Gastroesophageal sphincter (tissue), 4 donors: ENCODE measurements at regions not wholly inside any gene's neighbourhood (a gene's known extent, or its start where the extent isn't known, plus 50 kb on each side); places are given as distances from the start of the nearest gene placed in this dataset.

Experiments
- ATAC-seq: fragments of 150-250 bp; one replicate; pipeline ENCODE4 v1.9.1; 2016; ENCODE audit warnings: mild to moderate bottlenecking, moderate library complexity
- H3K27ac ChIP-seq, 4 donors: fragments of 200-600 bp; sonication (generic) in 3 of 4; 1 replicate in 3 of 4; 2 replicates in 1 of 4; pipeline ENCODE4 v1.5.1; 2016 to 2019
- H3K27me3 ChIP-seq: fragments of 200-600 bp; sonication (generic); one replicate; pipeline ENCODE4 v1.5.1; 2019
- H3K36me3 ChIP-seq, 2 donors: fragments of 200-600 bp; sonication (generic); one replicate each; pipeline ENCODE4 v1.5.1; 2019; ENCODE audit warnings: control low read depth in 1 of 2
- H3K4me1 ChIP-seq, 3 donors: fragments of 200-600 bp; sonication (generic); 1 replicate in 2 of 3; 2 replicates in 1 of 3; pipeline ENCODE4 v1.5.1; 2016 to 2019; ENCODE audit warnings: control low read depth in 2 of 3
- H3K4me3 ChIP-seq, 2 donors: fragments of 200-600 bp; sonication (generic); one replicate each; pipeline ENCODE4 v1.5.1; 2019; ENCODE audit warnings: mild to moderate bottlenecking in 1 of 2, moderate library complexity in 1 of 2
- H3K9me3 ChIP-seq, 3 donors: fragments of 200-600 bp; sonication (generic); one replicate each; pipeline ENCODE4 v1.5.1; 2017 to 2019; ENCODE audit warnings: control low read depth in 2 of 3
- EP300 ChIP-seq: sonication (generic); formaldehyde crosslinking; IDR thresholded peaks from one replicate; pipeline ENCODE4 v1.6.1; 2017; ENCODE audit warnings: antibody characterized with exemption, mild to moderate bottlenecking
- POLR2A ChIP-seq, 2 donors: fragments of 450-650 bp; IDR thresholded peaks; one replicate each; pipeline ENCODE4 v1.6.1; 2017; ENCODE audit warnings: antibody characterized with exemption in 2 of 2, mild to moderate bottlenecking in 2 of 2, moderate library complexity in 1 of 2
- POLR2AphosphoS5 ChIP-seq: sonication (generic); formaldehyde crosslinking; IDR thresholded peaks from one replicate; pipeline ENCODE4 v1.6.1; 2017; ENCODE audit warnings: antibody characterized with exemption
- WGBS, 2 donors: methylation state at CpG; one replicate each; pipeline ENCODE4 v1.1.5; 2018; ENCODE audit warnings: low coverage in 1 of 2; 5-methylcytosine and 5-hydroxymethylcytosine counted together
- TF ChIP-seq, protein P1 (sequence below), 4 experiments: fragments of 200-600 bp in 2 of 4; fragments of 450-650 bp in 2 of 4; sonication (generic) in 1 of 4; IDR thresholded peaks; one replicate each; pipeline ENCODE4 v1.5.1; 2017 to 2019; ENCODE audit warnings: antibody characterized with exemption in 4 of 4, mild to moderate bottlenecking in 2 of 4, moderate library complexity in 2 of 4

GRCh38 chr22:49608660-49609059, 219.0 kb downstream of the BRD1 start:
- H3K9me3 ChIP-seq, result peaks cover 0 to 50% (median 0%) of the 10 kb centered on the region in 3 donors
- TF ChIP-seq EP300 (no peak), POLR2AphosphoS5 (no peak), POLR2A (IDR thresholded peaks at IDR 0.05) (no peak)
- TF ChIP-seq, protein P1, sequence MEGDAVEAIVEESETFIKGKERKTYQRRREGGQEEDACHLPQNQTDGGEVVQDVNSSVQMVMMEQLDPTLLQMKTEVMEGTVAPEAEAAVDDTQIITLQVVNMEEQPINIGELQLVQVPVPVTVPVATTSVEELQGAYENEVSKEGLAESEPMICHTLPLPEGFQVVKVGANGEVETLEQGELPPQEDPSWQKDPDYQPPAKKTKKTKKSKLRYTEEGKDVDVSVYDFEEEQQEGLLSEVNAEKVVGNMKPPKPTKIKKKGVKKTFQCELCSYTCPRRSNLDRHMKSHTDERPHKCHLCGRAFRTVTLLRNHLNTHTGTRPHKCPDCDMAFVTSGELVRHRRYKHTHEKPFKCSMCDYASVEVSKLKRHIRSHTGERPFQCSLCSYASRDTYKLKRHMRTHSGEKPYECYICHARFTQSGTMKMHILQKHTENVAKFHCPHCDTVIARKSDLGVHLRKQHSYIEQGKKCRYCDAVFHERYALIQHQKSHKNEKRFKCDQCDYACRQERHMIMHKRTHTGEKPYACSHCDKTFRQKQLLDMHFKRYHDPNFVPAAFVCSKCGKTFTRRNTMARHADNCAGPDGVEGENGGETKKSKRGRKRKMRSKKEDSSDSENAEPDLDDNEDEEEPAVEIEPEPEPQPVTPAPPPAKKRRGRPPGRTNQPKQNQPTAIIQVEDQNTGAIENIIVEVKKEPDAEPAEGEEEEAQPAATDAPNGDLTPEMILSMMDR (IDR thresholded peaks at IDR 0.05), result no peak
- 78 to 85% methylated on average over 9 to 14 of the region's 14 CpGs for WGBS, 2 donors
- ATAC-seq, result no peak
- no peaks in the 10 kb centered on the region for H3K4me1 ChIP-seq
- H3K36me3 ChIP-seq, result no peaks in the 10 kb centered on the region
- no peak overlapping the region for H3K27ac ChIP-seq
- no peak overlapping the region for H3K4me3 ChIP-seq
- peaks cover 20% of the 10 kb centered on the region for H3K27me3 ChIP-seq

DNA sequence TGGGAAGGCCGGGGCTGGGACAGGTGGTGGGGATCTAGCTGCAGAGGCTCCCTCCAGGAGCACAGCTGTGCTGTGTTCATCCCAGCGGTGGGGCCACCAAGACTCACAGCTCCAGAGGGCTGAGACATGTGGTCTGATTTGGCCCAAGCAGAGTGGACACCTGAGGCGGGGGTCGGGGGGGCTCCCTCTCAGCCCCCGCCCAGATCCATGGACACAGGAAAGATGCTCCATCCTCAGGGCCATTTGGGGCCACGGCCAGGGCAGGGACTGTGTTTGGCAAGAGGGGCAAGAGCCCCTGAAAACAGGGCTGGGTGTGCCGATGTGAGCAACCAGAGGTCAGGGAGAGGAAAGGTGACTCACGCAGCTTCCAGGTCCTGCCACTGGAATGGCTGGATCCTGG, 219.4 kb downstream of the BRD1 start:
- Histone ChIP-seq H3K4me1 (no peaks in the 10 kb centered on the region), H3K4me3 (no peak overlapping the region), H3K27ac (no peak overlapping the region), H3K36me3 (no peaks in the 10 kb centered on the region), H3K9me3 (peaks cover 0 to 47% (median 0%) of the 10 kb centered on the region in 3 donors), H3K27me3 (peaks cover 16% of the 10 kb centered on the region)
- WGBS, 2 donors, result 50 to 76% methylated on average over 3 to 5 of the region's 8 CpGs
- no peak for ATAC-seq
- TF ChIP-seq EP300 (no peak), POLR2A (IDR thresholded peaks at IDR 0.05) (no peak), POLR2AphosphoS5 (no peak)
- TF ChIP-seq, protein P1 (IDR thresholded peaks at IDR 0.05), result no peak

DNA sequence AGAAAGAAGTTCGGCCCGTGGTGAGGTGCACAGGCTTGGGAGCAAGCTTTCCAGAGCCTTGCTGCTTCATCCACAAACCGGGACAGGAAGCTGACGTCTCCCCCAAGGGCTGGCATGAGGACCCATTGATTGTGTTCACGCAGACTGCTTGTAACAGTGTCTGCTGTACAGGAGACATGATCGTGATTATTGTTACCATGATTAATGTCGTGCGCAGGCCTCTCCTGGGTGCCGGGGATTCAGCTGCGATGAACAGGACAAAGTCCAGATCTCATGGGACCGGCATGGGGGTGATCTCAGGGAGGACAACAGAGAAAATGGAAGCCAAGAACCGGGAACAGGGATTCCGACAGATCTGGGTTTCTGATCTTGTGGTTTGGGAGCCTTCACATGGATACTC, 219.9 kb downstream of the BRD1 start:
- no peak for ATAC-seq
- no peak overlapping the region for H3K27ac ChIP-seq
- TF ChIP-seq, protein P1 (IDR thresholded peaks at IDR 0.05), result no peak
- no peak for TF ChIP-seq POLR2A (IDR thresholded peaks at IDR 0.05)
- no peak for TF ChIP-seq EP300
- no peak for TF ChIP-seq POLR2AphosphoS5
- peaks cover 12% of the 10 kb centered on the region for H3K27me3 ChIP-seq
- no peaks in the 10 kb centered on the region for H3K4me1 ChIP-seq
- no peaks in the 10 kb centered on the region for H3K36me3 ChIP-seq
- WGBS, 2 donors, result 89 to 100% methylated on average over 1 to 8 of the region's 13 CpGs
- H3K4me3 ChIP-seq, result no peak overlapping the region
- peaks cover 0 to 43% (median 0%) of the 10 kb centered on the region in 3 donors for H3K9me3 ChIP-seq

DNA sequence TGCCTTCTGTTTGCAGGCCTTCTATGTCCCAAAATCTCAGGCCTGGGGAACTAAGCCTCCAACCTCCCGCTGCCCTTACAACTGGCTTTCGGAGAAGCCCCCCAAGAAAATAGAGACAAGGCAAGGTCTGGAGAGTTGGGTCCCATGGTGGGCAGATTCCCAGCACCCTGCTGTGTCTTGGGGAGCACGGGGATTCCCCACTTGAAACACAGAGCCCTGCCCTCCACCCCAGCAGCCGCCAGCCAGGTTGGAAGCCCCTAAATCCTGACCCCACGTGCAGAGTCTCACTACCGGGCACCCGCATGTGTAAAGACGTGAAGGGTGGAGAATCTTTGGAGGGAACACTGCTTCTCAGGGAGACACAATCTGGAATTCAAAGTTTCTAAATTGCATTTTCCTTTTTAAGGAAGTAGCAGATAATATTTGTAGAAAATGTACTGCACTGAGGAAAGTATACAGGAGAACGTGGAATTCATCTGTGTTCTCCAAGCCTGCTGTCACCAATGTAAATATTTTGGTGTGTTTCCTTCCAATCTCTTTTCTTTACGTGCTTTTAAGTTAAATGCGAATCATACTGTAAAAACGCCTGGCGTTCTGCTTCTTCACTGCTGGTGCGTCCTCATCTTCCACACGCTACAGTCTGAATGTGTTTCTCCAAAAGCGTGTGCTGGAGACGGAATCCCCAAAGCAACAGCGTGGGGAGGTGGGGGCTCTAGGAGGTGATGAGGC, 220.9 kb downstream of the BRD1 start:
- Histone ChIP-seq H3K36me3 (no peaks in the 10 kb centered on the region), H3K9me3 (peaks cover 0 to 38% (median 0%) of the 10 kb centered on the region in 3 donors), H3K27ac (no peak overlapping the region), H3K4me3 (no peak overlapping the region), H3K27me3 (peaks cover 15% of the 10 kb centered on the region), H3K4me1 (no peaks in the 10 kb centered on the region)
- ATAC-seq, result no peak
- no peak for TF ChIP-seq EP300
- TF ChIP-seq, protein P1 (IDR thresholded peaks at IDR 0.05), result no peak
- no peak for TF ChIP-seq POLR2A (IDR thresholded peaks at IDR 0.05)
- TF ChIP-seq POLR2AphosphoS5, result no peak
- WGBS, 2 donors, result 80 to 83% methylated on average over 8 to 17 of the region's 18 CpGs

- no peak for ATAC-seq
Observed at GRCh38 chr22:49604732-49605302, 222.9 kb downstream of the BRD1 start.

More at GRCh38 chr22:49604732-49605302, 222.9 kb downstream of the BRD1 start:
- Histone ChIP-seq H3K36me3 (no peaks in the 10 kb centered on the region), H3K4me1 (no peaks in the 10 kb centered on the region), H3K9me3 (peaks cover 0 to 38% (median 0%) of the 10 kb centered on the region in 3 donors), H3K4me3 (no peak overlapping the region), H3K27me3 (peaks cover 34% of the 10 kb centered on the region), H3K27ac (no peak overlapping the region)
- TF ChIP-seq POLR2AphosphoS5, result no peak
- TF ChIP-seq, protein P1 (IDR thresholded peaks at IDR 0.05), result no peak
- no peak for TF ChIP-seq POLR2A (IDR thresholded peaks at IDR 0.05)
- TF ChIP-seq EP300, result no peak
- whole genome bisulfite sequencing, 2 donors, result 90 to 100% methylated on average over 3 of the region's 3 CpGs
